PC-3 (cell line): ENCODE measurements at regions not wholly inside any gene's neighbourhood (a gene's known extent, or its start where the extent isn't known, plus 50 kb on each side); places are given as distances from the start of the nearest gene placed in this dataset.

Source experiments
- CTCF ChIP-seq: fragments of 300-600 bp; sonication (generic); conservative IDR thresholded peaks from 2 replicates; pipeline ENCODE4 v1.5.1; 2017; ENCODE audit warnings: antibody characterized with exemption, low read depth, mild to moderate bottlenecking, low read length
- EZH2 ChIP-seq: fragments of 300-600 bp; sonication (generic); IDR thresholded peaks from one replicate; pipeline ENCODE4 v1.6.1; 2017; ENCODE audit warnings: antibody characterized with exemption, mild to moderate bottlenecking, low read length; ENCODE audit not compliant: unreplicated experiment
- EZH2phosphoT487 ChIP-seq: fragments of 300-600 bp; sonication (generic); IDR thresholded peaks from 2 replicates; pipeline ENCODE4 v1.6.1; 2018; ENCODE audit warnings: mild to moderate bottlenecking, antibody characterized with exemption, low read length, borderline replicate concordance

GRCh38 chr4:43243433-43244116 is 351.1 kb downstream of the GRXCR1 start:
- no peak for TF ChIP-seq EZH2phosphoT487
- TF ChIP-seq CTCF: no peak
- no peak for TF ChIP-seq EZH2
